ENCODE measurements at regions not wholly inside any gene's neighbourhood (a gene's known extent, or its start where the extent isn't known, plus 50 kb on each side); places are given as distances from the start of the nearest gene placed in this dataset.
"Not testable (repeated sequence)": the region's sequence is repeated elsewhere in the genome, so short reads cannot be mapped to it uniquely, and the experiment has no call there.

- no peak for DNase-seq
These were observed 350.8 kb upstream of the C2CD4B start for GRCh38 chr15:62515696-62516395.

GRCh38 chr15:62517541-62517940 is 352.5 kb upstream of the C2CD4B start:
- no peak for DNase-seq

DNA sequence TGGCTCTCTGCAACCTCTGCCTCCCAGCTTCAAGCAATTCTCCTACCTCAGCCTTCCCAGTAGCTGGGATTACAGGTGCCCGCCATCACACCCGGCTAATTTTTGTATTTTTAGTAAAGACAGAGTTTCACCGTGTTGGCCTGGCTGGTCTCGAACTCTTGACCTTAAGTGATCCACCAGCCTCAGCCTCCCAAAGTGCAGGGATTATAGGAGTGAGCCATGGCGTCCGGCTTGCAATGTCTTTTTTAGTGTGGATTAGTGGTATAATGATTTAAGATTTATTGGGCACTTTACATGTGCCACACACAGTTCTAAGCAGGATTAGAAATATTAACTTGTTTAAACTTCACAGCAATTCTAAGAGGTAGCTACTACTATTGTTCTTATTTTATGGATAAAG is 353.6 kb upstream of the C2CD4B start:
- DNase-seq = not testable (repeated sequence)

DNA sequence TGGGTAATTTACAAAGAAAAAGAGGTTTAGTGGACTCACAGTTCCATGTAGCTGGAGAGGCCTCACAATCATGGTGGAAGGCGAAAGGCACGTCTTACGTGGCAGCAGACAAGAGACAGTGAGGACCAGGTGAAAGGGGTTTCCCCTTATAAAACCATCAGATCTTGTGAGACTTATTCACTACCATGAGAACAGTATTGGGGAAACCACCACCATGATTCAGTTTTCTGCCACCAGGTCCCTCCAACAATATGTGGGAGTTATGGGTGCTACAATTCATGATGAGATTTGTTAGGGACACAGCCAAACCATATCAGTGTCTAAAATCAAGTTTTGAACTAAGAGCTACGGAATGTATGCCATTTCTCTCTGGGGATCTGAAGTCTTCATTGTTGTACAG is 354.8 kb upstream of the C2CD4B start:
- DNase-seq = no peak

DNA sequence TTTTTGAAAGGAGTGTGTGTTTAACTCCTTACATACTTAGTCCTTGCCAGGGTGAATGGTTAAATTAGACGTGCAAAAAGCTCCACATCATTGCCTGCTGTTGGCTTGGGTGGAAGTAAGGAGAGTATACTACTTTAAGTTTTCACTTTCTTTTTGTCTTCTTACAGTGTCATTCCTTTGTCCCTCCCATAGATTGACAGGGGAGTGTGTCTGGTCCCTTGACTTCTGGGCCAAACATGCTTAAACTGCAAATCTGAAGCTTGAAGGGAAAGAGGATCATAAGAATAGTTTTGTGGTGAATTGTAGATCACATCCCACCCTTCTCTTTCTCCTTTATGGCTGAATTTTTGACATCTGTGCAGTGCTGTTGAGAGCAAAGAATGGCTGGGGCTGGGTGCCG is 355.8 kb upstream of the C2CD4B start:
- DNase-seq = no peak

DNA sequence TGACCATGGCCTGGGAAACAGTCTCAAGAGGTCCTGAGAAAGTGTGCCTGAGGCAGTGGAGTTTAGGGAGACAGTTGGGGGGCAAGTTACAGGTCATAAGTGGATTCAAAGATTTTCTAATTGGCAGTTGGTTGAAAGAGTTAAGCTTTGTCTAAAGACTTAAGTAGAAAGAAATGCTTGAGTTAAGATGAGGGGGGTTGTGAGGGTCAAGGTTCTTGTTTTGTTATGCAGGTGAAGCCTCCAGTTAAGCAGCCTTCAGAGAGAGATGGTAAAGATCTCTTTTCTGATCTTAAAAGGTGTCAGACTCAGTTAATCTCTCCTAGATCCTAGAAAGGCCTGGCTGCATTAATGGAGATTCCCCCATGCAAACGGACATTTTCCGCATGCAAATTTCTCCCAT is 356.3 kb upstream of the C2CD4B start:
- DNase-seq = no peak

DNA sequence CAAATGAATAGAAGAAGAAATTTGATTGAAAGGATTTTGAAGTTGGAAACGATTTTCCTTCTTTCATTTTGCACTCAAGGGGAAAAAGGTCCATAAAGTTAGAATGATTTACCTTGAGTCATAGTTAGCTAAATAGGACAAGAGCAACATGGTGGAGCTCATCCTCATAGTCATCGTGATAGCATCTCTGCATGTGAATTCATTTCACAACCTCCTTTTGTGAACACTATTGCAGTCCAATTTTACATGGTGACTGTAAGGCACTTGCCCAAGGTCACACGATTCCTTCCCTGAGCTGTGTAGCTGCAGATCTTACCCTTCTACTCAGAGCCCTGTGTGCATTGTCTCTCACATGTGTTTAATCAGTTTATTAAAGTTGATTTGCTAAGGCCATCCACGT is 359.8 kb upstream of the C2CD4B start:
- DNase-seq = no peak

DNA sequence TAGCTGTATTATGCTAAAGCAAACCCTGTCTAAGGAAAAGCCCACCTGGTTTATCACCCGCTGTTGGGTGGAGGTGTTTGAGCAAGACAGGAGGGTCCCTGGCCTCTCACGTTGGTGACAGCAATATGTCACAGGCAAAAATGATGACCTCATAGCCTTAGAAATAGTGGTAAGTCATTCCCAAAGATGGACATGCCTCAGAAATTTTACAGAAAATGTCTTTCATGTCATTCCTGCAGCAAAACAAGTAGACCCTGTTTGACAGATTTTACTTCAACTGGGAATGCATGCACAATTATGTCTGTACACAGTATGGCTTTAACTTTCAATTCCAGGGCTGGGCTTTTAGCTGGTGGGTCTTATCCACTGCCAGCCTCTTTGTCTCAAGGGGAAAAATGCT is 362.3 kb upstream of the C2CD4B start:
- DNase-seq = no peak

- DNase-seq = no peak
These were observed 363.4 kb upstream of the C2CD4B start for GRCh38 chr15:62528505-62528904.

- DNase-seq = no peak
These were observed 367.3 kb upstream of the C2CD4B start for GRCh38 chr15:62532367-62532766.

GRCh38 chr15:62533687-62534086 is 368.6 kb upstream of the C2CD4B start:
- DNase-seq = no peak

GRCh38 chr15:62534996-62535395 is 369.9 kb upstream of the C2CD4B start:
- no peak for DNase-seq

DNA sequence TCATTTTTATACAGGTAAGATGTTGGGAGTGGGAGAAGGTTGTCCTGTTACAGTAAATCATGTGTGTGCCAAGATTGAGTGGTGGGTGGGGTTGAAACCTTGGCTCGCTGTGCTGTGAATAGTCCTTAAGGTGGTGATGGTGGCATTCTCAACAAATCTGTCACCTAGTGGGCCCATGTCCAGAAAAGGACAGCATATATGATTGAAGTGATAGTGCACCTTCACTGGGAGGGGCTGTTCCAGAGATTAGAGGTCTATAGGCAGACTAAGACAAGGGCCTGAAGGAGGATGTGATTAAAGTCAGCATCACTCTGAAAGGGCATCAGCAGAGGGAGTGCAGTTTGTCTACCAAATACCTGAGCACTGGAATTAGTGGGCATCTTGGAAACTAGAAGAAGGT is 374.2 kb upstream of the C2CD4B start:
- no peak for DNase-seq

- DNase-seq = no peak
These were observed 376.2 kb upstream of the C2CD4B start for GRCh38 chr15:62541250-62541649.

DNA sequence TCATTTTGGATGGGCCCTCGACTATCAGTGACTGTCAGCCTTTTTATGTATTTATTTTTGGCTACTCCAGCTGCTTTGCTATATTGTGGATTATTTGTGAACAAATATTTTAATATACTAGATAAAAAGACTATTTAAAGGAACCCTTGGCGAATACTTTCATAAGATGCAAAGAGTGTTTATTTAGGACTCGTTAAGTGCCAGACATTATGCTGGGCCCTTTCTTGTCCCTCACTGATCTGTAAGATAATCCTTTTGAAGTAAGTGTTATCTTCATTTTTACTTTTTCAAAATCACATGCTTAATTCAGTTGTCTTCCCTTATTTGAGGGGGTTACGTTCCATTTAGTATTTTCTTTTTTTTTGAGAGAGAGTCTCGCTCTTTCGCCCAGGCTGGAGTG is 376.8 kb upstream of the C2CD4B start:
- DNase-seq = no peak

DNA sequence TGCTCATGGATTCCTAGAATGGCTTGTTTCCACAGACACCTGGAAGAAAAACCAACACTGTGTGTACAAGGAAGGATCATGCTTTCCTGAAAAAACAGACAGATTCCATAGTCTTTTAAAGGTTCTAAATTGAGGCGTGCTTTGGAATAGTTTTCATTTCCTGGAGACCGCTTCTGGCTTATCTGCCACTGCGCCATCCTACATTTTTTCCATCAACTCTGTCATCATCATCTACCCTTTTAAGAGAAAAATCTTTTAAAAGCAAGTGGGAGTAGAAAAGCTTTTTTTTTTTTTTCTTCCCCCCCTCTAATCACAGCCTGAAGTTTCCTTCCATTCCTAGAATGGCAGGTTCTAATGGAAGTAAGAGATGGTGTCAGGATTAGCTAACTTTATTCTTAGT is 379.4 kb upstream of the C2CD4B start:
- no peak for DNase-seq

- no peak for DNase-seq
These were observed 380.6 kb upstream of the C2CD4B start for GRCh38 chr15:62545467-62546227.

- no peak for DNase-seq
These were observed 381.5 kb upstream of the C2CD4B start for GRCh38 chr15:62546628-62547027.

GRCh38 chr15:62547584-62547983 is 382.5 kb upstream of the C2CD4B start:
- no peak for DNase-seq

GRCh38 chr15:62549345-62549970 is 384.4 kb upstream of the C2CD4B start:
- DNase-seq = no peak

- DNase-seq = no peak
These were observed 385.0 kb upstream of the C2CD4B start for GRCh38 chr15:62550106-62550505.

DNA sequence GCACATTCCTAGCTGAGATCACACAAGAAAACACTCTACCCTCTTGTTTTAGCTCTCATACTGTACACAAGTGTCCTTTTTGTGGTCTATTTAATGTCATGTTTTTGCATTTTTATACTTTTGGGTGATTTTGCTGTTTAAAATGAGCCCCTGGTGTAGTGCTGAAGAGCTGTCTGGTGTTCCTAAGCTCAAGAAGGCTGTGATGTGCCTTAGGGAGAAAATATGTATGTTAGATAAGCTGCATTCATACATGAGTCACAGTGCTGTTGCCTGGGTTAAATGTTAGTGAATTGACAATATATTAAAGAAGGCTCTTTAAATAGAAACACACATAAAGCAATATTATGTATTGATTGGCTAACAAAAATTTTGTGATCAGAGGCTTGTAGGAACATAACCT is 387.4 kb upstream of the C2CD4B start:
- no peak for DNase-seq

GRCh38 chr15:62553911-62554563 is 389.0 kb upstream of the C2CD4B start:
- peak; percentile 49 for DNase-seq
